Karpas-422 (cell line): ENCODE measurements at regions not wholly inside any gene's neighbourhood (a gene's known extent, or its start where the extent isn't known, plus 50 kb on each side); places are given as distances from the start of the nearest gene placed in this dataset.
"Not testable (repeated sequence)": the region's sequence is repeated elsewhere in the genome, so short reads cannot be mapped to it uniquely, and the experiment has no call there.

ENCODE experiments used
- DNase-seq: peaks from one replicate; pipeline ENCODE4 v3.0.0-alpha.2; 2015
- H2AFZ ChIP-seq: fragments of 200-600 bp; sonication (generic); 2 replicates; pipeline ENCODE4 v1.6.1; 2014; ENCODE audit warnings: antibody characterized with exemption, low read length, mixed read lengths
- H3K27ac ChIP-seq: fragments of 200-600 bp; sonication (generic); 2 replicates; pipeline ENCODE4 v1.5.1; 2014; ENCODE audit warnings: mild to moderate bottlenecking, low read length, moderate library complexity
- H3K27me3 ChIP-seq: fragments of 200-600 bp; sonication (generic); 2 replicates; pipeline ENCODE4 v1.6.1; 2014; ENCODE audit warnings: low read length, mixed read lengths
- H3K36me3 ChIP-seq: fragments of 200-600 bp; sonication (generic); 2 replicates; pipeline ENCODE4 v1.6.1; 2014; ENCODE audit warnings: low read length, mixed read lengths; ENCODE audit not compliant: insufficient read depth
- H3K4me1 ChIP-seq: fragments of 200-600 bp; sonication (generic); 2 replicates; pipeline ENCODE4 v1.6.1; 2014; ENCODE audit warnings: mild to moderate bottlenecking, low read length, mixed read lengths
- H3K4me2 ChIP-seq: fragments of 200-600 bp; sonication (generic); 2 replicates; pipeline ENCODE4 v1.6.1; 2014; ENCODE audit warnings: low read length, low read depth, mild to moderate bottlenecking; ENCODE audit not compliant: poor library complexity, severe bottlenecking
- H3K4me3 ChIP-seq: fragments of 200-600 bp; sonication (generic); 2 replicates; pipeline ENCODE4 v1.5.1; 2014; ENCODE audit warnings: mild to moderate bottlenecking, antibody characterized with exemption, low read length, mixed read lengths
- H3K79me2 ChIP-seq: fragments of 200-600 bp; sonication (generic); 2 replicates; pipeline ENCODE4 v1.6.1; 2014; ENCODE audit warnings: mild to moderate bottlenecking, low read length, mixed read lengths
- H3K9ac ChIP-seq: fragments of 200-600 bp; sonication (generic); 2 replicates; pipeline ENCODE4 v1.6.0; 2014; ENCODE audit warnings: low read length
- H3K9me2 ChIP-seq: fragments of 200-600 bp; sonication (generic), shearing (Covaris generic); replicated peaks from 2 replicates; pipeline ENCODE4 v1.6.0; 2014; ENCODE audit warnings: mild to moderate bottlenecking, low read length, moderate library complexity; ENCODE audit not compliant: insufficient read depth
- H3K9me3 ChIP-seq: fragments of 300-700, 200-600 bp; sonication (generic); 2 replicates; pipeline ENCODE4 v1.6.1; 2014; ENCODE audit warnings: low read length, mixed read lengths
- H4K20me1 ChIP-seq: fragments of 200-600 bp; sonication (generic); 2 replicates; pipeline ENCODE4 v1.6.1; 2014; ENCODE audit warnings: mild to moderate bottlenecking, antibody characterized with exemption, low read length, low read depth; ENCODE audit not compliant: insufficient read depth

DNA sequence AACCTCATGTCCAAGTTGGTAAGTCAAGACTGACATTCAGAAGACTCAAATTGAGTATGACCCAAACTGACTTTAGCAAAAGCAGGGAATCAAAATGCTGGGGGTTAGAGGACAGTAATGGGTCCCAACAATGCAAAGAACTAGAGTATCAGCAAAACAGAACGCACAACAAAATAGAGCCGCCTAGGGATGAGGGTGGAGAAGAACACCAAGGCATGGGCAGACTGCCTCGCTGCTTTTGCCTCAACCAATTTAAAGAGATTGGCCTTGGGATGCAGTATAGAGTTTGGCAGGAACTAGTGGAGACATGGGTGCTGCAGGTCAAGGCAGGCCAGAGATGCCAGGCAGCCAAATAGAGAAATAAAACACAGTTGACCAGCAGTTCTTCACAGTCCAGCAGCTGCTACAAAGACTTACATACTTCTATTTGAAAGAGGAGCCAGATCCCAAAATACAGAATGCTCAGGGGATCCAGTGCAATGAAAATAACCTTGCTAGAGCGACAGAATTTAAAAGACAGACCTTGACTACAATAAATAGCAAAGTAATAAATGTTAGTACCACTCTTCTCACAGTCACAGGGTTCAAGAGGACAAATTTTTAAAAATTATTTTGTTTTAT, 83.9 kb upstream of the NIPBL start:
- no peak overlapping the region for H3K4me2 ChIP-seq
- H3K9ac ChIP-seq: no peak overlapping the region
- no peak for DNase-seq
- no peaks in the 10 kb centered on the region for H3K27me3 ChIP-seq
- H3K36me3 ChIP-seq: no peaks in the 10 kb centered on the region
- no peak overlapping the region for H3K27ac ChIP-seq
- no peaks in the 10 kb centered on the region for H4K20me1 ChIP-seq
- no peak overlapping the region for H2AFZ ChIP-seq
- no peaks in the 10 kb centered on the region for H3K79me2 ChIP-seq
- no peaks in the 10 kb centered on the region for H3K9me2 ChIP-seq
- H3K9me3 ChIP-seq: no peaks in the 10 kb centered on the region
- no peak overlapping the region for H3K4me3 ChIP-seq
- no peaks in the 10 kb centered on the region for H3K4me1 ChIP-seq

DNA sequence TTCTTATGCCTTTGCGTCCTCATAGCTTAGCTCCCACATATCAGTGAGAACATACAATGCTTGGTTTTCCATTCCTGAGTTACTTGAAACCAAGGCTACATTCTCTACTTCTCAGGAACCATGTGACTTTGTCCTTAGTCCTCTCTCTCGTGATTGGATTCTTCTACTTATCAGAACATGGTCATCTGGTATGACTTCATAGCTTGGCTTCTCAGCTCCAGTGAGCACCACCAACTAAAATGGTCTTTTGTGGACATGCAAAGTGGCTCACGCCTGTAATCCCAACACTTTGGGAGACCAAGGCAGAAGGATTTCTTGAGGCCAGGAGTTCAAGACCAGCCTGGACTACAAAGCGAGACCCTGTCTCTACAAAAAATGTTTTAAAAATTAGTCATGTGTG, 81.2 kb upstream of the NIPBL start:
- Histone ChIP-seq H3K9ac (no peak overlapping the region), H3K9me3 (no peaks in the 10 kb centered on the region), H3K27ac (no peak overlapping the region), H3K27me3 (no peaks in the 10 kb centered on the region), H3K79me2 (no peaks in the 10 kb centered on the region), H3K4me2 (no peak overlapping the region), H3K36me3 (no peaks in the 10 kb centered on the region), H3K4me3 (no peak overlapping the region), H3K9me2 (no peaks in the 10 kb centered on the region), H4K20me1 (no peaks in the 10 kb centered on the region), H2AFZ (no peak overlapping the region), H3K4me1 (no peaks in the 10 kb centered on the region)
- DNase-seq: no peak

DNA sequence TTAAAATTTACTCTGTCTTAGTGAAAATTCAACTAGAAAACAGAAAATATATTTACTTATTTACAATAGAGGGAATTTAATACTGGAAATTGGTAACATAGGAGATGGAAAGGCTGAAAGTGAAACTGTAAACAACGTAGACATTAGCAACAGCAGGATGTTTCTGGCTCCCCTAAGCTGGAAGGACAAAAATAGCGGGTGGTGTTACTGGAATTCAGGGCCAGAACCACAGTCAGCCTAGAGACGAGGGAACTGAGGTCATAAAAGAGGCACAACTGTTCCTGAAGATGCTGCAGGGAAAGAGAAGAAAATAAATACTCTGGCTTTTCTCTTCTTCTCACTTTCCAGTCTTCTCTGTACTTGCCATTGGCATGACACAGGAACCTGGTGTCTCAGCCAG, 80.4 kb upstream of the NIPBL start:
- Histone ChIP-seq H2AFZ (no peak overlapping the region), H3K36me3 (no peaks in the 10 kb centered on the region), H3K27ac (no peak overlapping the region), H3K4me2 (no peak overlapping the region), H3K4me1 (no peaks in the 10 kb centered on the region), H3K79me2 (no peaks in the 10 kb centered on the region), H3K9ac (no peak overlapping the region), H3K27me3 (no peaks in the 10 kb centered on the region), H3K9me3 (no peaks in the 10 kb centered on the region), H3K4me3 (no peak overlapping the region), H3K9me2 (no peaks in the 10 kb centered on the region), H4K20me1 (no peaks in the 10 kb centered on the region)
- DNase-seq: no peak

DNA sequence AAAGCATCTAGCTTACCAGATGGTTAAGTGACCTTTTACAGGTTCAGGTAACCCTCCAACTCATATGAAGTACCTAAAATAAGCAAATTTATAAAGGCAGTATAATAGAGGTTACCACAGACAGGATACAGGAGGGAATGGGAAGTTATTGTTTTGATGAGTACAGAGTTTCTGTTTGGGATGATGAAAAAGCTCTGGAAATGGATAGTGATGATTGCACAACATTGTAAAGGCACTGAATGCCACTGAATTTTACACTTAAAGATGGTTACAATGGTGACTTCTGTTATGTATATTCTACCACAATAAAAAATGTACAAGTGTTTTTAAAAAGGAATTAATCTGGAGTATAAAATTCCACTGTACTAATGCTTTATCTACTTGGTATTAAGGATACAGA, 75.0 kb upstream of the NIPBL start:
- no peak for DNase-seq
- H4K20me1 ChIP-seq: no peaks in the 10 kb centered on the region
- no peaks in the 10 kb centered on the region for H3K9me2 ChIP-seq
- no peak overlapping the region for H3K4me2 ChIP-seq
- H3K4me3 ChIP-seq: no peak overlapping the region
- H3K36me3 ChIP-seq: no peaks in the 10 kb centered on the region
- no peak overlapping the region for H3K9ac ChIP-seq
- no peaks in the 10 kb centered on the region for H3K9me3 ChIP-seq
- H2AFZ ChIP-seq: no peak overlapping the region
- H3K27me3 ChIP-seq: no peaks in the 10 kb centered on the region
- no peaks in the 10 kb centered on the region for H3K4me1 ChIP-seq
- H3K79me2 ChIP-seq: no peaks in the 10 kb centered on the region
- no peak overlapping the region for H3K27ac ChIP-seq

DNA sequence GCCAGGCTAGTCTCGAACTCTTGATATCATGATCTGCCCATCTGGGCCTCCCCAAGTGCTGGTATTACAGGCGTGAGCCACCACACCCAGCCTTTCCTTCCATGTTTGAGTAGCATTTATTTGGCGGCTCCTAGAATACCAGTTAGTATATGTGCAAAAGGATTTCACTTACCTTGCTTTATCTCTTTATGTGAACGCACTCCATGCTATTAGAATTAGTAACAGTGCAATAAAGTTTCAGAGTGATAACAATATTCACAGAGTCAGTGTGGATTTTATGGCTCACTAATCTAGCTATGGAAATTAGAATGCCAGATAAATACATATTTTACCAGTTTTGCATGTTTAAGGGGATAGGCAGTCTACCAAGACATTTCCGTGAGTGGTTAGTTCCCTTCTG, 74.4 kb upstream of the NIPBL start:
- Histone ChIP-seq H3K36me3 (no peaks in the 10 kb centered on the region), H3K4me2 (no peak overlapping the region), H3K9me3 (no peaks in the 10 kb centered on the region), H3K9me2 (no peaks in the 10 kb centered on the region), H3K4me3 (no peak overlapping the region), H3K4me1 (no peaks in the 10 kb centered on the region), H4K20me1 (no peaks in the 10 kb centered on the region), H3K27me3 (no peaks in the 10 kb centered on the region), H3K27ac (no peak overlapping the region), H2AFZ (no peak overlapping the region), H3K79me2 (no peaks in the 10 kb centered on the region), H3K9ac (no peak overlapping the region)
- no peak for DNase-seq

DNA sequence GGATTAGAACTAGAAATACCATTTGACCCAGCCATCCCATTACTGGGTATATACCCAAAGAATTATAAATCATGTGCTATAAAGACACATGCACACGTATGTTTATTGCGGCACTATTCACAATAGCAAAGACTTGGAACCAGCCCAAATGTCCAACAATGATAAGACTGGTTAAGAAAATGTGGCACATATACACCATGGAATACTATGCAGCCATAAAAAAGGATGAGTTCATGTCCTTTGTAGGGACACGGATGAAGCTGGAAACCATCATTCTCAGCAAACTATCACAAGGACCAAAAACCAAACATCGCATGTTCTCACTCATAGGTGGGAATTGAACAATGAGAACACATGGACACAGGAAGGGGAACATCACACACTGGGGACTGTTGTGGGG, 63.3 kb upstream of the NIPBL start:
- DNase-seq, H2AFZ ChIP-seq, H4K20me1 ChIP-seq, H3K4me2 ChIP-seq, H3K79me2 ChIP-seq, H3K4me1 ChIP-seq, H3K9ac ChIP-seq, H3K4me3 ChIP-seq, H3K27ac ChIP-seq, H3K9me3 ChIP-seq, H3K36me3 ChIP-seq, H3K9me2 ChIP-seq, H3K27me3 ChIP-seq: not testable (repeated sequence)

DNA sequence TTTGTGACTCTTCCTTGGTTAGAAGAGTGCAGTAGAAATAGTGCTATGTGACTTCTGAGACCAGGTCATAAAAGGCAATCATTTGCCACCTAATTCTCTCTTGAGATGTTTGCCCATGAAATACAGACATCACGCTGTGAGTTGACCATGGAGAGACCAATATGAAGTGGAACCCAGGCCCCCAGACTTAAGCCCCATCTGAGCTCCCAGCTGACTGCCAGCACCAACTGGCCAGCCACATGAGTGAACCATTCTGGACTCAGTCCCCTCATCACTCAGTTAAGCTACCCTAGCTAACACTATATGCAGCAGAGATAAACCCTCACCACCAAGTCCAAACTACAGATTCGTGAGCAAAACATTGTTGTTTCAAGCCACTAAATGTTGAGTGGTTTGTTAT, 60.7 kb upstream of the NIPBL start:
- no peak overlapping the region for H3K4me3 ChIP-seq
- no peak for DNase-seq
- H2AFZ ChIP-seq: no peak overlapping the region
- H3K4me2 ChIP-seq: no peak overlapping the region
- no peaks in the 10 kb centered on the region for H3K79me2 ChIP-seq
- no peaks in the 10 kb centered on the region for H3K27me3 ChIP-seq
- H3K4me1 ChIP-seq: no peaks in the 10 kb centered on the region
- no peaks in the 10 kb centered on the region for H4K20me1 ChIP-seq
- H3K9me3 ChIP-seq: no peaks in the 10 kb centered on the region
- no peaks in the 10 kb centered on the region for H3K9me2 ChIP-seq
- no peaks in the 10 kb centered on the region for H3K36me3 ChIP-seq
- no peak overlapping the region for H3K27ac ChIP-seq
- H3K9ac ChIP-seq: no peak overlapping the region

DNA sequence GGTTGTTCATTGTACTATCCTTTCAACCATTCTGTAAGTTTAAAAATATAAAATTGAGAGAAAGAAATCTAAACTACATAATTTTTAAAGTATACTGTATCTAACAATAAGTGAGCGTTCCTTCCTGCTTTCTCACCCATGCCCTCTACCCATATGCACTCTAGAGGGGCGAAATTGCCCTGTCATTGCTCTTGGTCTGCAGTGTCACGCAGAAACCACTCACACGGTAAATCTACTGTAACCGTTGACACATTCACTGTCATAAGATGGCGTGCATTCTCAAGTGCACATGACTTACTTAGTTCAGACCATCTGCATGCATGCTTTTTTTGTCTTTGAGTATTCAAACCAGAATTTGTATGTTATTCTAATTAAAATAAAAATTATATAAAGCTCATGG, 55.7 kb upstream of the NIPBL start:
- no peak overlapping the region for H3K4me3 ChIP-seq
- no peak overlapping the region for H3K27ac ChIP-seq
- no peaks in the 10 kb centered on the region for H3K9me2 ChIP-seq
- no peaks in the 10 kb centered on the region for H3K36me3 ChIP-seq
- DNase-seq: no peak
- H3K4me2 ChIP-seq: no peak overlapping the region
- H4K20me1 ChIP-seq: no peaks in the 10 kb centered on the region
- H3K4me1 ChIP-seq: no peaks in the 10 kb centered on the region
- no peaks in the 10 kb centered on the region for H3K27me3 ChIP-seq
- H2AFZ ChIP-seq: no peak overlapping the region
- H3K9ac ChIP-seq: no peak overlapping the region
- no peaks in the 10 kb centered on the region for H3K79me2 ChIP-seq
- H3K9me3 ChIP-seq: no peaks in the 10 kb centered on the region

DNA sequence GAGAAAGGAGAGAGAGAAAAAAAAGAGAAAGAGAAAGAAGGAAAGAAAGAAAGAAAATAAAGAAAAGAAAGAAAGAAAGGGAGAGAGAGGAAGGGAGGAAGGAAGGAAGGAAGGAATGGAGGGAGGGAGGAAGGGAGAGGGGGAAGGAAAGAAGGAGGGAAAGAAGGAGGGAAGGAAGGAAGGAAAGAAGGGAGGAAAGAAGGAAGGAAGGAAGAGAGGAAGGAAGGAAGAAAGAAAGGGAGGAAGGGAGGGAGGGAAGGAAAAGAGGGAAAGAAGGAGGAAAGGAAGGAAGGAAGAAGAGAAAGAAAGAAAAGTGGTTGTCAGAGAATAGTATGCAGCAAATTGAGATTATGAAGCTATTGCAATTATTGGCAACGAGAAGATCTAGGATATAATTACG, 49.9 kb upstream of the NIPBL start:
- no peaks in the 10 kb centered on the region for H3K79me2 ChIP-seq
- no peaks in the 10 kb centered on the region for H3K4me1 ChIP-seq
- no peak overlapping the region for H3K4me2 ChIP-seq
- no peak overlapping the region for H3K27ac ChIP-seq
- H3K9me3 ChIP-seq: no peaks in the 10 kb centered on the region
- H3K9ac ChIP-seq: no peak overlapping the region
- H3K9me2 ChIP-seq: no peaks in the 10 kb centered on the region
- H3K4me3 ChIP-seq: no peak overlapping the region
- no peak for DNase-seq
- H3K36me3 ChIP-seq: no peaks in the 10 kb centered on the region
- no peaks in the 10 kb centered on the region for H3K27me3 ChIP-seq
- no peaks in the 10 kb centered on the region for H4K20me1 ChIP-seq
- H2AFZ ChIP-seq: no peak overlapping the region
